Natural killer cell (primary cell): ENCODE measurements at regions not wholly inside any gene's neighbourhood (a gene's known extent, or its start where the extent isn't known, plus 50 kb on each side); places are given as distances from the start of the nearest gene placed in this dataset.

Source experiments
- ATAC-seq, 3 donors: fragments of 150-1000 bp in 2 of 3; fragments of 200-7000 bp in 1 of 3; cut with Tn5 transposase; 1 replicate in 1 of 3; 2 replicates in 2 of 3; pipeline ENCODE4 v1.10.0; 2021; ENCODE audit warnings: mild to moderate bottlenecking in 2 of 3, moderate library complexity in 2 of 3
- DNase-seq, 2 donors: peaks; one replicate each; pipeline versions ENCODE4 v3.0.0 to v3.0.0-alpha.2; 2013 to 2021; ENCODE audit warnings: mixed read lengths in 1 of 2
- H3K27ac ChIP-seq: one replicate; pipeline ENCODE4 v1.5.1; 2013; ENCODE audit warnings: mild to moderate bottlenecking, low read length
- H3K27me3 ChIP-seq: one replicate; pipeline ENCODE4 v1.6.1; 2013; ENCODE audit warnings: low read length; ENCODE audit not compliant: control insufficient read depth, insufficient read depth
- H3K36me3 ChIP-seq: one replicate; pipeline ENCODE4 v1.6.1; 2013; ENCODE audit warnings: low read length; ENCODE audit not compliant: control insufficient read depth, insufficient read depth
- H3K4me1 ChIP-seq: one replicate; pipeline ENCODE4 v1.6.1; 2013; ENCODE audit warnings: low read length; ENCODE audit not compliant: control insufficient read depth, insufficient read depth
- H3K4me3 ChIP-seq: one replicate; pipeline ENCODE4 v1.5.1; 2013; ENCODE audit warnings: low read length
- H3K9me3 ChIP-seq: one replicate; pipeline ENCODE4 v1.6.1; 2013; ENCODE audit warnings: low read length; ENCODE audit not compliant: control insufficient read depth, insufficient read depth
- H3K27ac Mint-ChIP-seq, 2 donors: one replicate each; pipeline ENCODE4 v1.8.0; 2022; ENCODE audit warnings: mild to moderate bottlenecking in 2 of 2, mixed read lengths in 2 of 2, moderate library complexity in 1 of 2
- H3K27me3 Mint-ChIP-seq, 2 donors: one replicate each; pipeline ENCODE4 v1.8.0; 2022; ENCODE audit warnings: low read depth in 2 of 2, mixed read lengths in 2 of 2
- H3K36me3 Mint-ChIP-seq: one replicate; pipeline ENCODE4 v1.8.0; 2022; ENCODE audit warnings: mixed read lengths
- H3K4me1 Mint-ChIP-seq, 2 donors: one replicate each; pipeline ENCODE4 v1.8.0; 2022; ENCODE audit warnings: mixed read lengths in 2 of 2
- H3K4me3 Mint-ChIP-seq: one replicate; pipeline ENCODE4 v1.8.0; 2022; ENCODE audit warnings: mild to moderate bottlenecking, moderate library complexity, mixed read lengths
- H3K9me3 Mint-ChIP-seq, 2 donors: one replicate each; pipeline ENCODE4 v1.8.0; 2022; ENCODE audit warnings: mixed read lengths in 2 of 2
- CTCF ChIP-seq: fragments of 200-600 bp; IDR thresholded peaks from one replicate; pipeline ENCODE4 v1.8.0; 2022; ENCODE audit warnings: antibody characterized with exemption
- WGBS: methylation state at CpG from one replicate; pipeline ENCODE4 v1.1.7; 2013; ENCODE audit warnings: missing lambda C conversion rate; ENCODE audit not compliant: insufficient coverage; 5-methylcytosine and 5-hydroxymethylcytosine counted together
- intact Hi-C: fragments of 100-400 bp; cut with micrococcal nuclease; formaldehyde crosslinking; loops from one replicate; pipeline ENCODE4 v1.14.2; 2022

DNA sequence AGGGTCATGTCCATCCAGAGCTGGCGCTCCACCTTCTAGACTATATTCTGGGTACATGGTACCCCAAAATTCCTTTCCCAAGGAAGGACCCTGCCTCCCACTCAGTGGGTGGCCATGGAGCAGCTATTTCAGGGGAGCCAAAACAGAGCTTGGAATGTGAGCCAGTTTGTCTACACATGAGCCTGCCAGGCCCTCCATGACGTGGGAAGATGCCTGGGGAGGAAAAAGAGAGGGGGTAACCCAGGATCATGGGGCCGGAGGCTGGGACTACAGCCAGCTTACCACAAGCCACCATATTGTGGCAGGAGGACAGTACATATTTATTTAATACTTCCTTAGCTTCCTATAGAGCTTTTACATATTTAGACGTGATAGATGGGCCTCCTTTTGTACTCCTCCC lies 414.7 kb upstream of the TNP1 start:
- DNase-seq, result no peak
- H3K4me3 ChIP-seq, result no peak overlapping the region
- H3K9me3 ChIP-seq, result no peaks in the 10 kb centered on the region
- no peaks in the 10 kb centered on the region for H3K4me1 ChIP-seq
- intact Hi-C loops, result no loop called here
- Mint-ChIP-seq H3K27ac (no peak overlapping the region), H3K4me3 (no peak overlapping the region), H3K36me3 (no peaks in the 10 kb centered on the region), H3K9me3 (no peaks in the 10 kb centered on the region), H3K4me1 (no peaks in the 10 kb centered on the region), H3K27me3 (peaks cover 2 to 19% of the 10 kb centered on the region in 2 donors)
- H3K27ac ChIP-seq, result no peak overlapping the region
- no peak for TF ChIP-seq CTCF
- H3K36me3 ChIP-seq, result no peaks in the 10 kb centered on the region
- ATAC-seq, result no peak
- H3K27me3 ChIP-seq, result no peaks in the 10 kb centered on the region
- WGBS, result 63% methylated on average over 4 of the region's 4 CpGs

GRCh38 chr2:217273851-217274250 lies 414.0 kb upstream of the TNP1 start:
- H3K36me3 Mint-ChIP-seq, result no peaks in the 10 kb centered on the region
- H3K4me1 Mint-ChIP-seq, result no peaks in the 10 kb centered on the region
- no peaks in the 10 kb centered on the region for H3K9me3 Mint-ChIP-seq

GRCh38 chr2:217273162-217273561 lies 413.3 kb upstream of the TNP1 start:
- H3K27ac Mint-ChIP-seq, result no peak overlapping the region
- no peak overlapping the region for H3K4me3 Mint-ChIP-seq
- ATAC-seq (no peak), DNase-seq (no peak)
- intact Hi-C loops, result no loop called here
- Histone ChIP-seq H3K4me3 (no peak overlapping the region), H3K9me3 (no peaks in the 10 kb centered on the region), H3K27me3 (no peaks in the 10 kb centered on the region), H3K36me3 (no peaks in the 10 kb centered on the region), H3K27ac (no peak overlapping the region), H3K4me1 (no peaks in the 10 kb centered on the region)
- WGBS, result 67% methylated on average over 3 of the region's 4 CpGs
- H3K9me3 Mint-ChIP-seq, result no peaks in the 10 kb centered on the region
- TF ChIP-seq CTCF, result no peak
- H3K27me3 Mint-ChIP-seq, result peaks cover 2 to 28% of the 10 kb centered on the region in 2 donors
- H3K36me3 Mint-ChIP-seq, result no peaks in the 10 kb centered on the region
- no peaks in the 10 kb centered on the region for H3K4me1 Mint-ChIP-seq

More at GRCh38 chr2:217273851-217274250, 414.0 kb upstream of the TNP1 start:
- WGBS, result 79% methylated on average over 2 of the region's 2 CpGs
- peaks cover 2 to 26% of the 10 kb centered on the region in 2 donors for H3K27me3 Mint-ChIP-seq
- Histone ChIP-seq H3K27ac (no peak overlapping the region), H3K36me3 (no peaks in the 10 kb centered on the region), H3K27me3 (no peaks in the 10 kb centered on the region), H3K4me3 (no peak overlapping the region), H3K4me1 (no peaks in the 10 kb centered on the region), H3K9me3 (no peaks in the 10 kb centered on the region)
- H3K27ac Mint-ChIP-seq, result no peak overlapping the region
- intact Hi-C loops, result no loop called here
- no peak for DNase-seq
- no peak for TF ChIP-seq CTCF
- H3K4me3 Mint-ChIP-seq, result no peak overlapping the region
- no peak for ATAC-seq

DNA sequence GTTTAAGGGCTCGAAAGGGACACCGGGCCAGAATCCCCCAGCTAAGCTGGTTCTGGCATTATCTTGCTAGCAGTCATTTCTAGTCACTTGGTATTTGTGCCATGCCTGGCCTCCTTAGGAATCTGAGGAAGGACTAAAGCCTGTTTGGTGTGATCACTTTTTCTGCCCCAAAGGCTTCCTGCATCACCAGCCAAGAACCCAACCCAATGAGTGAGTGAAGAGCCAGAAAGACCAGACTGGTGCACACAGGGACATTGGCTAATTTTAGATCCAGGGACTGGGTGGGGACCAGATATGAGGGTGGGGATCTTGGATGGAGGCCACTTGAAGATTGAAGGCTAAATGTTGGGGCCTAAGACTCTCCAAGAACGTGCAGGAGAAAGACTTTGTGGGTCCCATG lies 411.9 kb upstream of the TNP1 start:
- intact Hi-C loops, result no loop called here
- Mint-ChIP-seq H3K27ac (no peak overlapping the region), H3K36me3 (no peaks in the 10 kb centered on the region)

More for the DNA sequence above, 411.9 kb upstream of the TNP1 start:
- Histone ChIP-seq H3K4me3 (no peak overlapping the region), H3K4me1 (no peaks in the 10 kb centered on the region), H3K36me3 (no peaks in the 10 kb centered on the region), H3K27ac (no peak overlapping the region), H3K9me3 (no peaks in the 10 kb centered on the region), H3K27me3 (no peaks in the 10 kb centered on the region)
- H3K9me3 Mint-ChIP-seq, result no peaks in the 10 kb centered on the region
- TF ChIP-seq CTCF, result no peak
- H3K4me1 Mint-ChIP-seq, result no peaks in the 10 kb centered on the region
- H3K27me3 Mint-ChIP-seq, result peaks cover 0 to 34% of the 10 kb centered on the region in 2 donors
- H3K4me3 Mint-ChIP-seq, result no peak overlapping the region
- ATAC-seq, result no peak
- 95% methylated on average over 3 of the region's 3 CpGs for WGBS
- no peak for DNase-seq
